Ovary (tissue), 3 donors: ENCODE measurements at regions not wholly inside any gene's neighbourhood (a gene's known extent, or its start where the extent isn't known, plus 50 kb on each side); places are given as distances from the start of the nearest gene placed in this dataset.

Source experiments
- EP300 ChIP-seq: sonication (generic); formaldehyde crosslinking; IDR thresholded peaks from one replicate; pipeline ENCODE4 v1.6.1; 2017; ENCODE audit warnings: antibody characterized with exemption
- POLR2A ChIP-seq: fragments of 450-650 bp; IDR thresholded peaks from one replicate; pipeline ENCODE4 v1.6.1; 2017; ENCODE audit warnings: antibody characterized with exemption, mild to moderate bottlenecking, moderate library complexity
- TF ChIP-seq, protein P1 (sequence below), 3 donors: fragments of 450-650 bp in 2 of 3; fragments of 200-600 bp in 1 of 3; IDR thresholded peaks; one replicate each; pipeline versions ENCODE4 v1.5.1 to v1.8.0; 2016 to 2022; ENCODE audit warnings: antibody characterized with exemption in 3 of 3, mild to moderate bottlenecking in 1 of 3
- donor health status: DM: no; HTN: no; CAD: no.

- TF ChIP-seq, protein P1, sequence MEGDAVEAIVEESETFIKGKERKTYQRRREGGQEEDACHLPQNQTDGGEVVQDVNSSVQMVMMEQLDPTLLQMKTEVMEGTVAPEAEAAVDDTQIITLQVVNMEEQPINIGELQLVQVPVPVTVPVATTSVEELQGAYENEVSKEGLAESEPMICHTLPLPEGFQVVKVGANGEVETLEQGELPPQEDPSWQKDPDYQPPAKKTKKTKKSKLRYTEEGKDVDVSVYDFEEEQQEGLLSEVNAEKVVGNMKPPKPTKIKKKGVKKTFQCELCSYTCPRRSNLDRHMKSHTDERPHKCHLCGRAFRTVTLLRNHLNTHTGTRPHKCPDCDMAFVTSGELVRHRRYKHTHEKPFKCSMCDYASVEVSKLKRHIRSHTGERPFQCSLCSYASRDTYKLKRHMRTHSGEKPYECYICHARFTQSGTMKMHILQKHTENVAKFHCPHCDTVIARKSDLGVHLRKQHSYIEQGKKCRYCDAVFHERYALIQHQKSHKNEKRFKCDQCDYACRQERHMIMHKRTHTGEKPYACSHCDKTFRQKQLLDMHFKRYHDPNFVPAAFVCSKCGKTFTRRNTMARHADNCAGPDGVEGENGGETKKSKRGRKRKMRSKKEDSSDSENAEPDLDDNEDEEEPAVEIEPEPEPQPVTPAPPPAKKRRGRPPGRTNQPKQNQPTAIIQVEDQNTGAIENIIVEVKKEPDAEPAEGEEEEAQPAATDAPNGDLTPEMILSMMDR (IDR thresholded peaks at IDR 0.05): no peak
- TF ChIP-seq POLR2A: no peak
- TF ChIP-seq EP300: no peak
Observed at GRCh38 chr13:106927421-106927820, 359.5 kb upstream of the ARGLU1 start.
